Adrenal gland (tissue), 9 donors: ENCODE measurements at regions not wholly inside any gene's neighbourhood (a gene's known extent, or its start where the extent isn't known, plus 50 kb on each side); places are given as distances from the start of the nearest gene placed in this dataset.

Experiments
- DNase-seq, 7 donors: peaks; one replicate each; pipeline ENCODE4 v3.0.0-alpha.2; 2019 to 2020
- H3K27ac ChIP-seq, 5 donors: fragments of 200-600 bp; sonication (generic) in 4 of 5; 1 replicate in 3 of 5; 2 replicates in 2 of 5; pipeline versions ENCODE4 v1.5.1 to v1.8.0; 2016 to 2020; ENCODE audit warnings: mild to moderate bottlenecking in 1 of 5
- H3K27me3 ChIP-seq: fragments of 200-600 bp; 2 replicates; pipeline ENCODE4 v1.8.0; 2021
- H3K36me3 ChIP-seq, 2 donors: fragments of 200-600 bp; replicated peaks in 1 of 2; 1 replicate in 1 of 2; 2 replicates in 1 of 2; pipeline versions ENCODE4 v1.5.1 to v1.8.0; 2018 to 2022
- H3K4me1 ChIP-seq, 2 donors: fragments of 200-600 bp; replicated peaks in 1 of 2; 1 replicate in 1 of 2; 2 replicates in 1 of 2; pipeline versions ENCODE4 v1.5.1 to v1.8.0; 2018 to 2021
- H3K4me3 ChIP-seq, 4 donors: fragments of 200-600 bp; sonication (generic) in 3 of 4; one replicate each; pipeline ENCODE4 v1.5.1; 2016 to 2018
- H3K9me3 ChIP-seq, 3 donors: fragments of 200-600 bp; sonication (generic) in 1 of 3; replicated peaks in 1 of 3; 1 replicate in 2 of 3; 2 replicates in 1 of 3; pipeline versions ENCODE4 v1.5.1 to v1.8.0; 2016 to 2021
- CTCF ChIP-seq, 6 experiments: fragments of 450-650 bp in 4 of 6; fragments of 200-600 bp in 2 of 6; sonication (generic) in 1 of 6; IDR thresholded peaks; 1 replicate in 5 of 6; 2 replicates in 1 of 6; pipeline versions ENCODE4 v1.5.1 to v1.8.0; 2016 to 2021; ENCODE audit warnings: antibody characterized with exemption in 6 of 6, mild to moderate bottlenecking in 2 of 6, moderate library complexity in 1 of 6
- POLR2A ChIP-seq, 2 donors: fragments of 450-650 bp; IDR thresholded peaks; one replicate each; pipeline ENCODE4 v1.6.1; 2017; ENCODE audit warnings: antibody characterized with exemption in 2 of 2, mild to moderate bottlenecking in 2 of 2, moderate library complexity in 1 of 2
- WGBS, 4 donors: extraction: QIAGEN DNeasy Blood & Tissue Kit in 2 of 4; methylation state at CpG; one replicate each; pipeline versions ENCODE4 v1.1.5 to v1.1.7; 2013 to 2017; 5-methylcytosine and 5-hydroxymethylcytosine counted together
- intact Hi-C, 2 donors: fragments of 100-400 bp; cut with DNase I; formaldehyde crosslinking; loops; one replicate each; pipeline versions ENCODE4 v1.14.1 to v1.15.0; 2022 to 2023
- donor health status: healthy with polysubstance abuse.
- donor health status: Bipolar disorder and iron deficiency.
- donor health status: DM: yes; HTN: yes; CAD: no.
- donor health status: DM: no; HTN: no; CAD: no.
- donor health status: DM: no; HTN: no; CAD: no.

- intact Hi-C loops, result no loop called here
- DNase-seq, result no peak
- Histone ChIP-seq H3K27me3 (no peaks in the 10 kb centered on the region), H3K4me1 (no peaks in the 10 kb centered on the region), H3K9me3 (no peaks in the 10 kb centered on the region), H3K27ac (no peak overlapping the region), H3K36me3 (no peaks in the 10 kb centered on the region), H3K4me3 (no peak overlapping the region)
- WGBS, 4 donors, result 82 to 94% (median 88%) methylated on average over 1 of the region's 1 CpG
- TF ChIP-seq POLR2A (IDR thresholded peaks at IDR 0.05) (no peak), CTCF (IDR thresholded peaks at IDR 0.05) (no peak)
Observed at GRCh38 chr3:115563984-115564383, 59.3 kb upstream of the GAP43 start.

GRCh38 chr3:115571413-115571812, 51.9 kb upstream of the GAP43 start:
- WGBS, 4 donors, result 79 to 92% (median 83%) methylated on average over 1 of the region's 1 CpG
- Histone ChIP-seq H3K9me3 (no peaks in the 10 kb centered on the region), H3K27ac (no peak overlapping the region), H3K27me3 (no peaks in the 10 kb centered on the region), H3K4me1 (no peaks in the 10 kb centered on the region), H3K4me3 (no peak overlapping the region), H3K36me3 (no peaks in the 10 kb centered on the region)
- TF ChIP-seq POLR2A (IDR thresholded peaks at IDR 0.05) (no peak), CTCF (IDR thresholded peaks at IDR 0.05) (no peak)
- no peak for DNase-seq
- intact Hi-C loops, result no loop called here
